Activated naive CD8-positive, alpha-beta T cell treated with anti-CD3 and anti-CD28 coated beads for 36 hours (primary cell): ENCODE measurements at regions not wholly inside any gene's neighbourhood (a gene's known extent, or its start where the extent isn't known, plus 50 kb on each side); places are given as distances from the start of the nearest gene placed in this dataset.
"Not testable (repeated sequence)": the region's sequence is repeated elsewhere in the genome, so short reads cannot be mapped to it uniquely, and the experiment has no call there.

ENCODE experiments used
- DNase-seq: peaks from one replicate; pipeline ENCODE4 v3.0.0; 2021
- H3K27ac Mint-ChIP-seq: one replicate; pipeline ENCODE4 v1.8.0; 2022; ENCODE audit warnings: mild to moderate bottlenecking, moderate library complexity, mixed read lengths
- H3K27me3 Mint-ChIP-seq: one replicate; pipeline ENCODE4 v1.8.0; 2022; ENCODE audit warnings: mild to moderate bottlenecking, mixed read lengths
- H3K36me3 Mint-ChIP-seq: one replicate; pipeline ENCODE4 v1.8.0; 2021; ENCODE audit warnings: mild to moderate bottlenecking, mixed read lengths
- H3K4me1 Mint-ChIP-seq: one replicate; pipeline ENCODE4 v1.8.0; 2021; ENCODE audit warnings: mixed read lengths
- H3K4me3 Mint-ChIP-seq: one replicate; pipeline ENCODE4 v1.8.0; 2022; ENCODE audit warnings: mild to moderate bottlenecking, moderate library complexity, mixed read lengths
- H3K9me3 Mint-ChIP-seq: one replicate; pipeline ENCODE4 v1.8.0; 2022; ENCODE audit warnings: mixed read lengths

GRCh38 chr11:37451903-37452302 lies 853.9 kb upstream of the RAG2 start:
- Mint-ChIP-seq H3K27me3 (no peaks in the 10 kb centered on the region), H3K27ac (no peak overlapping the region)

GRCh38 chr11:37450613-37451012 lies 852.6 kb upstream of the RAG2 start:
- H3K4me3 Mint-ChIP-seq: no peak overlapping the region
- H3K27me3 Mint-ChIP-seq: no peaks in the 10 kb centered on the region
- H3K9me3 Mint-ChIP-seq: peaks cover 2% of the 10 kb centered on the region
- H3K27ac Mint-ChIP-seq: no peak overlapping the region
- no peaks in the 10 kb centered on the region for H3K36me3 Mint-ChIP-seq
- peak; percentile 3 for DNase-seq
- H3K4me1 Mint-ChIP-seq: no peaks in the 10 kb centered on the region

More at GRCh38 chr11:37451903-37452302, 853.9 kb upstream of the RAG2 start:
- no peaks in the 10 kb centered on the region for H3K36me3 Mint-ChIP-seq
- peaks cover 2% of the 10 kb centered on the region for H3K9me3 Mint-ChIP-seq
- no peaks in the 10 kb centered on the region for H3K4me1 Mint-ChIP-seq
- DNase-seq: no peak
- no peak overlapping the region for H3K4me3 Mint-ChIP-seq

GRCh38 chr11:37449146-37449545 lies 851.1 kb upstream of the RAG2 start:
- Mint-ChIP-seq H3K4me3 (no peak overlapping the region), H3K27me3 (no peaks in the 10 kb centered on the region), H3K4me1 (no peaks in the 10 kb centered on the region), H3K9me3 (peaks cover 3% of the 10 kb centered on the region), H3K27ac (no peak overlapping the region), H3K36me3 (no peaks in the 10 kb centered on the region)
- DNase-seq: no peak

GRCh38 chr11:37442576-37442975 lies 844.5 kb upstream of the RAG2 start:
- no peaks in the 10 kb centered on the region for H3K4me1 Mint-ChIP-seq
- no peaks in the 10 kb centered on the region for H3K36me3 Mint-ChIP-seq
- H3K27me3 Mint-ChIP-seq: no peaks in the 10 kb centered on the region
- H3K9me3 Mint-ChIP-seq: peaks cover 5% of the 10 kb centered on the region
- no peak overlapping the region for H3K4me3 Mint-ChIP-seq
- DNase-seq: no peak
- H3K27ac Mint-ChIP-seq: no peak overlapping the region

- not testable (repeated sequence) for H3K4me1 Mint-ChIP-seq, H3K36me3 Mint-ChIP-seq, H3K27ac Mint-ChIP-seq, DNase-seq, H3K4me3 Mint-ChIP-seq, H3K9me3 Mint-ChIP-seq, H3K27me3 Mint-ChIP-seq
Measured at GRCh38 chr11:37431633-37432230, 833.7 kb upstream of the RAG2 start.

GRCh38 chr11:37430966-37431632 lies 833.1 kb upstream of the RAG2 start:
- not testable (repeated sequence) for H3K36me3 Mint-ChIP-seq, H3K27me3 Mint-ChIP-seq, H3K27ac Mint-ChIP-seq, H3K4me3 Mint-ChIP-seq, H3K9me3 Mint-ChIP-seq, H3K4me1 Mint-ChIP-seq, DNase-seq

- Mint-ChIP-seq H3K27me3 (no peaks in the 10 kb centered on the region), H3K4me3 (no peak overlapping the region), H3K36me3 (no peaks in the 10 kb centered on the region), H3K9me3 (peaks cover 20% of the 10 kb centered on the region), H3K27ac (no peak overlapping the region), H3K4me1 (no peaks in the 10 kb centered on the region)
- no peak for DNase-seq
Measured at GRCh38 chr11:37422511-37422910, 824.5 kb upstream of the RAG2 start.

GRCh38 chr11:37411289-37411688 lies 813.3 kb upstream of the RAG2 start:
- no peak overlapping the region for H3K4me3 Mint-ChIP-seq
- H3K27me3 Mint-ChIP-seq: no peaks in the 10 kb centered on the region
- no peak overlapping the region for H3K27ac Mint-ChIP-seq
- H3K36me3 Mint-ChIP-seq: no peaks in the 10 kb centered on the region
- H3K4me1 Mint-ChIP-seq: no peaks in the 10 kb centered on the region
- H3K9me3 Mint-ChIP-seq: peaks cover 6% of the 10 kb centered on the region
- DNase-seq: no peak

GRCh38 chr11:37409124-37409523 lies 811.1 kb upstream of the RAG2 start:
- H3K4me1 Mint-ChIP-seq: no peaks in the 10 kb centered on the region
- no peak overlapping the region for H3K4me3 Mint-ChIP-seq
- no peaks in the 10 kb centered on the region for H3K36me3 Mint-ChIP-seq
- H3K27me3 Mint-ChIP-seq: no peaks in the 10 kb centered on the region
- no peak overlapping the region for H3K27ac Mint-ChIP-seq
- H3K9me3 Mint-ChIP-seq: peaks cover 6% of the 10 kb centered on the region
- DNase-seq: no peak

- H3K4me3 Mint-ChIP-seq: no peak overlapping the region
- H3K9me3 Mint-ChIP-seq: peaks cover 6% of the 10 kb centered on the region
- DNase-seq: no peak
- H3K27ac Mint-ChIP-seq: no peak overlapping the region
- no peaks in the 10 kb centered on the region for H3K36me3 Mint-ChIP-seq
- no peaks in the 10 kb centered on the region for H3K27me3 Mint-ChIP-seq
- no peaks in the 10 kb centered on the region for H3K4me1 Mint-ChIP-seq
Measured at GRCh38 chr11:37407461-37407860, 809.4 kb upstream of the RAG2 start.

- no peak overlapping the region for H3K27ac Mint-ChIP-seq
- peaks cover 6% of the 10 kb centered on the region for H3K9me3 Mint-ChIP-seq
- no peak for DNase-seq
- no peaks in the 10 kb centered on the region for H3K27me3 Mint-ChIP-seq
- no peaks in the 10 kb centered on the region for H3K36me3 Mint-ChIP-seq
- H3K4me1 Mint-ChIP-seq: no peaks in the 10 kb centered on the region
- no peak overlapping the region for H3K4me3 Mint-ChIP-seq
Measured at GRCh38 chr11:37406651-37407050, 808.6 kb upstream of the RAG2 start.

- H3K4me3 Mint-ChIP-seq: no peak overlapping the region
Measured at GRCh38 chr11:37404231-37404630, 806.2 kb upstream of the RAG2 start.

GRCh38 chr11:37402663-37403062 lies 804.6 kb upstream of the RAG2 start:
- Mint-ChIP-seq H3K36me3 (no peaks in the 10 kb centered on the region), H3K27me3 (no peaks in the 10 kb centered on the region), H3K4me1 (no peaks in the 10 kb centered on the region), H3K9me3 (peaks cover 2% of the 10 kb centered on the region), H3K4me3 (no peak overlapping the region), H3K27ac (no peak overlapping the region)
- no peak for DNase-seq

More at GRCh38 chr11:37404231-37404630, 806.2 kb upstream of the RAG2 start:
- Mint-ChIP-seq H3K27ac (no peak overlapping the region), H3K27me3 (no peaks in the 10 kb centered on the region), H3K4me1 (no peaks in the 10 kb centered on the region), H3K9me3 (peaks cover 4% of the 10 kb centered on the region), H3K36me3 (no peaks in the 10 kb centered on the region)
- no peak for DNase-seq

- Mint-ChIP-seq H3K27me3 (no peaks in the 10 kb centered on the region), H3K4me1 (no peaks in the 10 kb centered on the region), H3K4me3 (no peak overlapping the region), H3K9me3 (peaks cover 29% of the 10 kb centered on the region), H3K36me3 (no peaks in the 10 kb centered on the region), H3K27ac (no peak overlapping the region)
- no peak for DNase-seq
Measured at GRCh38 chr11:37394236-37394870, 796.3 kb upstream of the RAG2 start.

- DNase-seq: no peak
- no peak overlapping the region for H3K27ac Mint-ChIP-seq
- H3K36me3 Mint-ChIP-seq: no peaks in the 10 kb centered on the region
- H3K9me3 Mint-ChIP-seq: peaks cover 27% of the 10 kb centered on the region
- no peak overlapping the region for H3K4me3 Mint-ChIP-seq
- H3K27me3 Mint-ChIP-seq: no peaks in the 10 kb centered on the region
- H3K4me1 Mint-ChIP-seq: no peaks in the 10 kb centered on the region
Measured at GRCh38 chr11:37391615-37392014, 793.6 kb upstream of the RAG2 start.

GRCh38 chr11:37390576-37391083 lies 792.6 kb upstream of the RAG2 start:
- DNase-seq: no peak
- H3K27me3 Mint-ChIP-seq: no peaks in the 10 kb centered on the region
- peaks cover 21% of the 10 kb centered on the region for H3K9me3 Mint-ChIP-seq
- H3K27ac Mint-ChIP-seq: no peak overlapping the region
- no peaks in the 10 kb centered on the region for H3K4me1 Mint-ChIP-seq
- H3K4me3 Mint-ChIP-seq: no peak overlapping the region
- H3K36me3 Mint-ChIP-seq: no peaks in the 10 kb centered on the region
